Glutamatergic neuron (in vitro differentiated cells): ENCODE measurements at regions not wholly inside any gene's neighbourhood (a gene's known extent, or its start where the extent isn't known, plus 50 kb on each side); places are given as distances from the start of the nearest gene placed in this dataset.
"Not testable (repeated sequence)": the region's sequence is repeated elsewhere in the genome, so short reads cannot be mapped to it uniquely, and the experiment has no call there.

Experiments used
- DNase-seq: peaks from one replicate; pipeline ENCODE4 v3.0.0; 2022
- H3K27ac Mint-ChIP-seq: one replicate; pipeline ENCODE4 v1.8.0; 2020; ENCODE audit warnings: mild to moderate bottlenecking, mixed read lengths, inconsistent platforms; ENCODE audit not compliant: unreplicated experiment
- H3K27me3 Mint-ChIP-seq: one replicate; pipeline ENCODE4 v1.8.0; 2020; ENCODE audit warnings: mild to moderate bottlenecking, moderate library complexity, mixed read lengths, inconsistent platforms; ENCODE audit not compliant: unreplicated experiment
- H3K36me3 Mint-ChIP-seq: one replicate; pipeline ENCODE4 v1.8.0; 2020; ENCODE audit warnings: mild to moderate bottlenecking, mixed read lengths, inconsistent platforms; ENCODE audit not compliant: unreplicated experiment
- H3K4me1 Mint-ChIP-seq: one replicate; pipeline ENCODE4 v1.8.0; 2020; ENCODE audit warnings: mild to moderate bottlenecking, low read depth, mixed read lengths, inconsistent platforms; ENCODE audit not compliant: unreplicated experiment
- H3K4me3 Mint-ChIP-seq: one replicate; pipeline ENCODE4 v1.8.0; 2020; ENCODE audit warnings: mild to moderate bottlenecking, mixed read lengths, inconsistent platforms; ENCODE audit not compliant: unreplicated experiment
- H3K9me3 Mint-ChIP-seq: one replicate; pipeline ENCODE4 v1.8.0; 2020; ENCODE audit warnings: mild to moderate bottlenecking, moderate library complexity, mixed read lengths, inconsistent platforms; ENCODE audit not compliant: unreplicated experiment
- TF ChIP-seq, protein P1 (sequence below): fragments of 200-600 bp; sonication (generic); IDR thresholded peaks from one replicate; pipeline ENCODE4 v1.5.0; 2021; ENCODE audit not compliant: partially characterized antibody, unreplicated experiment

- Mint-ChIP-seq H3K36me3 (peaks cover 5% of the 10 kb centered on the region), H3K9me3 (peaks cover 2% of the 10 kb centered on the region), H3K27ac (no peak overlapping the region), H3K27me3 (peaks cover 5% of the 10 kb centered on the region), H3K4me1 (no peaks in the 10 kb centered on the region), H3K4me3 (no peak overlapping the region)
- DNase-seq: no peak
- TF ChIP-seq, protein P1, sequence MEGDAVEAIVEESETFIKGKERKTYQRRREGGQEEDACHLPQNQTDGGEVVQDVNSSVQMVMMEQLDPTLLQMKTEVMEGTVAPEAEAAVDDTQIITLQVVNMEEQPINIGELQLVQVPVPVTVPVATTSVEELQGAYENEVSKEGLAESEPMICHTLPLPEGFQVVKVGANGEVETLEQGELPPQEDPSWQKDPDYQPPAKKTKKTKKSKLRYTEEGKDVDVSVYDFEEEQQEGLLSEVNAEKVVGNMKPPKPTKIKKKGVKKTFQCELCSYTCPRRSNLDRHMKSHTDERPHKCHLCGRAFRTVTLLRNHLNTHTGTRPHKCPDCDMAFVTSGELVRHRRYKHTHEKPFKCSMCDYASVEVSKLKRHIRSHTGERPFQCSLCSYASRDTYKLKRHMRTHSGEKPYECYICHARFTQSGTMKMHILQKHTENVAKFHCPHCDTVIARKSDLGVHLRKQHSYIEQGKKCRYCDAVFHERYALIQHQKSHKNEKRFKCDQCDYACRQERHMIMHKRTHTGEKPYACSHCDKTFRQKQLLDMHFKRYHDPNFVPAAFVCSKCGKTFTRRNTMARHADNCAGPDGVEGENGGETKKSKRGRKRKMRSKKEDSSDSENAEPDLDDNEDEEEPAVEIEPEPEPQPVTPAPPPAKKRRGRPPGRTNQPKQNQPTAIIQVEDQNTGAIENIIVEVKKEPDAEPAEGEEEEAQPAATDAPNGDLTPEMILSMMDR: no peak
These were observed 617.0 kb downstream of the UQCRFS1 start for GRCh38 chr19:28595722-28596480.

GRCh38 chr19:28594737-28595136 is 618.2 kb downstream of the UQCRFS1 start:
- DNase-seq: no peak
- Mint-ChIP-seq H3K36me3 (peaks cover 5% of the 10 kb centered on the region), H3K9me3 (peaks cover 2% of the 10 kb centered on the region), H3K4me1 (no peaks in the 10 kb centered on the region), H3K27ac (no peak overlapping the region), H3K4me3 (no peak overlapping the region), H3K27me3 (peaks cover 5% of the 10 kb centered on the region)
- TF ChIP-seq, protein P1: no peak

DNA sequence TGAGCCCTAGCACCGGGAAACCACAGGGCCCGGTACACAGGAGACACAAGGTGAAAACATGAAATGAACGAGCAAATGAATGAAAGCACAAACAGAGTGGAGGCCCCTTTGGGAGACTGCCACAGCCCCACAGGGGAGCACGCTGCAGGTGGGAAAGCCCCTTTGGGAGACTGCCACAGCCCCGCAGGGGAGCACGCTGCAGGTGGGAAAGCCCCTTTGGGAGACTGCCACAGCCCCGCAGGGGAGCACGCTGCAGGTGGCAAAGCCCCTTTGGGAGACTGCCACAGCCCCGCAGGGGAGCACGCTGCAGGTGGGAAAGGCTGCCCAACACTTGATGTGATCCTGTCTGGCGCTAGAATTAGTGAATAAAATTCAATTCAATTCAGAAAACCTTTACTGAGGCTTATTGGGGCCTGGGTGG is 623.0 kb downstream of the UQCRFS1 start:
- H3K4me1 Mint-ChIP-seq, H3K27me3 Mint-ChIP-seq, H3K36me3 Mint-ChIP-seq, H3K27ac Mint-ChIP-seq, H3K9me3 Mint-ChIP-seq, DNase-seq, H3K4me3 Mint-ChIP-seq: not testable (repeated sequence)

GRCh38 chr19:28586474-28586873 is 626.5 kb downstream of the UQCRFS1 start:
- H3K4me3 Mint-ChIP-seq: no peak overlapping the region
- no peaks in the 10 kb centered on the region for H3K36me3 Mint-ChIP-seq
- H3K9me3 Mint-ChIP-seq: peaks cover 7% of the 10 kb centered on the region
- peaks cover 19% of the 10 kb centered on the region for H3K4me1 Mint-ChIP-seq
- peak; percentile 22 for DNase-seq
- no peak overlapping the region for H3K27ac Mint-ChIP-seq
- peaks cover 5% of the 10 kb centered on the region for H3K27me3 Mint-ChIP-seq
- TF ChIP-seq, protein P1: no peak

DNA sequence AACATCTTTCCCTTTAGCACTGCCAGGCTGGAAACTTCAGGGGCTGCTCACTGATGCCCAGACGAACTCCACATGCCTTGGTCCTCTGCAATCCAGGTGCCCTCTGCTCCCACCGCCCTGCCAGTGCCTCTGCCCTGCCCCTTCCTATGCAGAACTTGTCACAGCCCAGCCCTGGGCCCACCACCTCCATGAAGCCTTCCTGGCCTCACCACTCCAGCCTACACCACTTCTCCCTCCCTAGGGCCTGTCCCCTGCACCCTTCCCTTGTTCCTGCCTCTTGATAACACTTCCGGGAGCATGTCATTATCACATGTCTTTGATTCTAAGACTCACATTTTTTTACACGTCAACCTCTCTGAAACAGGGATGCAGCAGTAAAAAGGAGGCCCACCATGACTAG is 627.2 kb downstream of the UQCRFS1 start:
- H3K36me3 Mint-ChIP-seq: no peaks in the 10 kb centered on the region
- H3K4me1 Mint-ChIP-seq: peaks cover 19% of the 10 kb centered on the region
- no peak overlapping the region for H3K27ac Mint-ChIP-seq
- H3K27me3 Mint-ChIP-seq: peaks cover 5% of the 10 kb centered on the region
- peaks cover 5% of the 10 kb centered on the region for H3K9me3 Mint-ChIP-seq
- DNase-seq: no peak
- TF ChIP-seq, protein P1: no peak
- H3K4me3 Mint-ChIP-seq: no peak overlapping the region
